HK-2 (cell line): ENCODE measurements at regions not wholly inside any gene's neighbourhood (a gene's known extent, or its start where the extent isn't known, plus 50 kb on each side); places are given as distances from the start of the nearest gene placed in this dataset.
"Not testable (repeated sequence)": the region's sequence is repeated elsewhere in the genome, so short reads cannot be mapped to it uniquely, and the experiment has no call there.

Experiments used
- DNase-seq: peaks from one replicate; pipeline ENCODE4 v3.0.0-alpha.2; 2018; ENCODE audit not compliant: unreplicated experiment

- DNase-seq, result not testable (repeated sequence)
Observed at GRCh38 chr9:97103613-97104383, 64.9 kb upstream of the CTSV start.

GRCh38 chr9:97099540-97099939 is 60.6 kb upstream of the CTSV start:
- DNase-seq, result not testable (repeated sequence)

GRCh38 chr9:97096793-97097192 is 57.9 kb upstream of the CTSV start:
- no peak for DNase-seq

GRCh38 chr9:97089361-97089760 is 50.4 kb upstream of the CTSV start:
- DNase-seq, result peak; percentile 11
